Nephron progenitor cell (in vitro differentiated cells): ENCODE measurements at regions not wholly inside any gene's neighbourhood (a gene's known extent, or its start where the extent isn't known, plus 50 kb on each side); places are given as distances from the start of the nearest gene placed in this dataset.

Experiments
- DNase-seq: peaks from one replicate; pipeline ENCODE4 v3.0.0; 2021
- H3K27ac Mint-ChIP-seq: 2 replicates; pipeline ENCODE4 v1.8.0; 2021; ENCODE audit warnings: mild to moderate bottlenecking, moderate library complexity, mixed read lengths
- H3K27me3 Mint-ChIP-seq: 2 replicates; pipeline ENCODE4 v1.8.0; 2021; ENCODE audit warnings: mild to moderate bottlenecking, low read depth, mixed read lengths; ENCODE audit not compliant: poor library complexity
- H3K36me3 Mint-ChIP-seq: 2 replicates; pipeline ENCODE4 v1.8.0; 2021; ENCODE audit warnings: low read depth, mixed read lengths
- H3K4me1 Mint-ChIP-seq: 2 replicates; pipeline ENCODE4 v1.8.0; 2021; ENCODE audit warnings: mixed read lengths
- H3K4me3 Mint-ChIP-seq: 2 replicates; pipeline ENCODE4 v1.8.0; 2021; ENCODE audit warnings: mild to moderate bottlenecking, moderate library complexity, mixed read lengths
- H3K9me3 Mint-ChIP-seq: 2 replicates; pipeline ENCODE4 v1.8.0; 2021; ENCODE audit warnings: mild to moderate bottlenecking, moderate library complexity, mixed read lengths
- TF ChIP-seq, protein P1 (sequence below): fragments of 200-600 bp; sonication (generic); IDR thresholded peaks from 2 replicates; pipeline ENCODE4 v1.5.0; 2021; ENCODE audit warnings: antibody characterized with exemption

DNA sequence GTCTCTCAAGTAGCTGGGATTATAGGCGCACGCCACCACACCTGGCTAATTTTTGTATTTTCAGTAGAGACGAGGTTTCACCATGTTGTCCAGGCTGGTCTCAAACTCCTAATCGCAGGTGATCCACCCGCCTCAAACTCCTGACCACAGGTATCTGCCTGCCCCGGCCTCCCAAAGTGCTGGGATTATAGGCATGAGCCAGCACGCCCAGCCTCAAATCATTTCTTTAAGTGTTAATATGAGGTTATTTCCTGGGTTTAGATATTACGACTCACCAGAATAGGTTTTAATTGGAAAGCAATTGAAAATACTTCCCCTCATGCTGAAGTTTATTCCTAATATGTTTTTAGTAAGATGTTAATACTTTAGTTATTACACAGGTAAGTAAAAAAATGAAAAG is 144.5 kb downstream of the NUFIP1 start:
- H3K4me1 Mint-ChIP-seq, result peaks cover 11% of the 10 kb centered on the region
- no peak overlapping the region for H3K4me3 Mint-ChIP-seq
- H3K27ac Mint-ChIP-seq, result no peak overlapping the region
- no peaks in the 10 kb centered on the region for H3K9me3 Mint-ChIP-seq
- TF ChIP-seq, protein P1, sequence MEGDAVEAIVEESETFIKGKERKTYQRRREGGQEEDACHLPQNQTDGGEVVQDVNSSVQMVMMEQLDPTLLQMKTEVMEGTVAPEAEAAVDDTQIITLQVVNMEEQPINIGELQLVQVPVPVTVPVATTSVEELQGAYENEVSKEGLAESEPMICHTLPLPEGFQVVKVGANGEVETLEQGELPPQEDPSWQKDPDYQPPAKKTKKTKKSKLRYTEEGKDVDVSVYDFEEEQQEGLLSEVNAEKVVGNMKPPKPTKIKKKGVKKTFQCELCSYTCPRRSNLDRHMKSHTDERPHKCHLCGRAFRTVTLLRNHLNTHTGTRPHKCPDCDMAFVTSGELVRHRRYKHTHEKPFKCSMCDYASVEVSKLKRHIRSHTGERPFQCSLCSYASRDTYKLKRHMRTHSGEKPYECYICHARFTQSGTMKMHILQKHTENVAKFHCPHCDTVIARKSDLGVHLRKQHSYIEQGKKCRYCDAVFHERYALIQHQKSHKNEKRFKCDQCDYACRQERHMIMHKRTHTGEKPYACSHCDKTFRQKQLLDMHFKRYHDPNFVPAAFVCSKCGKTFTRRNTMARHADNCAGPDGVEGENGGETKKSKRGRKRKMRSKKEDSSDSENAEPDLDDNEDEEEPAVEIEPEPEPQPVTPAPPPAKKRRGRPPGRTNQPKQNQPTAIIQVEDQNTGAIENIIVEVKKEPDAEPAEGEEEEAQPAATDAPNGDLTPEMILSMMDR, result no peak
- H3K36me3 Mint-ChIP-seq, result no peaks in the 10 kb centered on the region
- peaks cover 3% of the 10 kb centered on the region for H3K27me3 Mint-ChIP-seq
- DNase-seq, result no peak

DNA sequence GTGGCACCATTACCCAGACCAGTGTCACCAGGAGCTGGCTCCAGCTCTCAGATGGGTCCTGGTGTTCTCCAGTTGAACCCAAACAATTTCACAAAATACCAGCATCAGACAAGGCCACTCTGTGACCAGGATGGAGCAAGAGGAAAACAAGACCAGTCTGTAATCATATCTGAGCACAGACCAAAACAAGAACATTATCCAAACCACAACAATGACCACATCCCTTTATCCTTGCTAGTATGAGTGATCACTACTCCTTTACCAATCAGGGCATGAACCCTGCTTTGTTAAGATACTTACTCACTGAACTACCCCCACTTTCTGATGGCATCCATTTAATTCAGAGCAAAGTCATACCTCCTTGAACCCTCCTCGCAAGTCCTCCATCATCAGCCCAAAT is 145.9 kb downstream of the NUFIP1 start:
- no peak overlapping the region for H3K4me3 Mint-ChIP-seq
- H3K27ac Mint-ChIP-seq, result no peak overlapping the region
- H3K27me3 Mint-ChIP-seq, result peaks cover 3% of the 10 kb centered on the region
- no peaks in the 10 kb centered on the region for H3K4me1 Mint-ChIP-seq
- no peaks in the 10 kb centered on the region for H3K36me3 Mint-ChIP-seq
- DNase-seq, result no peak
- TF ChIP-seq, protein P1, result no peak
- H3K9me3 Mint-ChIP-seq, result no peaks in the 10 kb centered on the region

DNA sequence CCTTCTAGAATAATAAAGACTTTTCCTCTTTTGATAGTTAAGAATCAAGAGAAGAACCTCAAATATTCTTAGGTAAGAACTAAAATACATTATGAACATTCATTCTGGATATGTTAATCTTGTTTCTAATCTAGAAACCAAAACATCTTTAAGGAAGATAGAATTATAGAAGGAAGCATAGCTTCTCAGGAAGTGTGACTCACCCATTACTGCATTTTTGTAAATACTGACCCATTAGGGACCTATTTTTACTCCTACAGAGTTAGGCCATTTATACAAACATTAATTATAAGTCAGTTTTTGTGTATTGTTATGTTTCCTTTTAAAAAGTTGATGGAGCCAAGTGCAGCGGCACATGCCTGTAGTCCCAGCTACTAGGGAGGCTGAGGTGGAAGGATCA is 147.1 kb downstream of the NUFIP1 start:
- Mint-ChIP-seq H3K4me3 (no peak overlapping the region), H3K27me3 (peaks cover 3% of the 10 kb centered on the region), H3K9me3 (peaks cover 3% of the 10 kb centered on the region), H3K4me1 (no peaks in the 10 kb centered on the region), H3K27ac (no peak overlapping the region), H3K36me3 (no peaks in the 10 kb centered on the region)
- TF ChIP-seq, protein P1, result no peak
- no peak for DNase-seq

DNA sequence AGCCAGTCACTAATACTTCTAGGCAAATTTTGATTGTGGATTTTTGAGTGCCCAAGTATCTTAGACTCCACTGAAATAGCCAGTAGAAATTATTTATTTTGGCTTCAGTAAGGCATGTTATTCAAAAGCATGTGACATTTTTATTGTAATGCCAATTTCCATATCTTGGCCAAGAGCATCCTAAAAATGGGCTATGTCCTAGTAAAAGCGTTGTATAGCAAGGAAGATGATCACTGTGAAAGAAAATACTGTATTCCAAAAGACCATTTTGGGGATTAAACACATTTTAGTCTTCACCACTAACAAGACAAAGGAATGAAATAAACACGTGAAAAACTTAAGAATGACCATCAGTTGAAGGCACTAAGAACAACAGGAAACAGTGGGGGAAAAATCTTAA is 149.1 kb downstream of the NUFIP1 start:
- H3K27me3 Mint-ChIP-seq, result peaks cover 3% of the 10 kb centered on the region
- TF ChIP-seq, protein P1, result no peak
- no peak overlapping the region for H3K4me3 Mint-ChIP-seq
- no peaks in the 10 kb centered on the region for H3K36me3 Mint-ChIP-seq
- no peak for DNase-seq
- H3K4me1 Mint-ChIP-seq, result no peaks in the 10 kb centered on the region
- no peak overlapping the region for H3K27ac Mint-ChIP-seq
- H3K9me3 Mint-ChIP-seq, result peaks cover 4% of the 10 kb centered on the region

DNA sequence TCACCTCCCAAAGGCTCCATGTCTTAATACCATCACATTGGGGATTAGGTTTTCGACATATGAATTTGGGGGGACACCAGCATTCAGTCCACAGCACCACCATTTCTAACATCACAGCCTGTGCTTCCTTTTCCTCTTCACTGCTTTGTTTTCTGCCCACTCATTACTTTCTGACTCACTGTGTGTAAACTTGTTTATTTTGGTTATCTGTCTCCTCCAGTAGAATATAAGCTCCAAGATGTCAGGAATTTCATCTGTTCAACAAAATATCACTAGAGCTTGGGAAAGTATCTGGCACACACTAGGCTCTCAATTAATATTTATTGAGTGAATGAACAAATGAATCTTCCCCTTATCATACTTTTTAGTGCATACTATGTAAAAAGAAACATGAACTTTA is 152.0 kb downstream of the NUFIP1 start:
- peaks cover 4% of the 10 kb centered on the region for H3K9me3 Mint-ChIP-seq
- no peaks in the 10 kb centered on the region for H3K4me1 Mint-ChIP-seq
- H3K4me3 Mint-ChIP-seq, result no peak overlapping the region
- DNase-seq, result no peak
- H3K36me3 Mint-ChIP-seq, result no peaks in the 10 kb centered on the region
- TF ChIP-seq, protein P1, result no peak
- H3K27ac Mint-ChIP-seq, result no peak overlapping the region
- H3K27me3 Mint-ChIP-seq, result peaks cover 3% of the 10 kb centered on the region

DNA sequence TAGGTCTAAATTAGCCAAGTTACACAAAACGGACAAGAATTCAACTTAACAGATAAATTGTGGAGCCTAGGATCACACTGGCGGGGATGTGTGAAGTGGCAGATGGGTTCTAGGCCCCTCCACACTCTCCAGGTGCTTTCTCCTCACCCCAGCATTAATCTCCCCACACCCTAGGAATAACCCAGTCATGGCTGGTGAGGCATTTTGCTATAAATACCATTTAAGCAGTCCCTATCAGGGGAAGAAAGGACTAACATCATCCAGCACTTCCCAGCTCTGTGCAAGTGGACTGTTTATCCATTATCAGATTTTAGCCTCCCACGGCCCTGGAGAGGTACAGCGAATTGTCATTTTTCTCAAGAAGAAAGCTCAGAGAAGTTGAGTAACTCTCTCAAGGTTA is 154.9 kb downstream of the NUFIP1 start:
- no peak overlapping the region for H3K4me3 Mint-ChIP-seq

More for the DNA sequence above, 154.9 kb downstream of the NUFIP1 start:
- Mint-ChIP-seq H3K4me1 (no peaks in the 10 kb centered on the region), H3K9me3 (peaks cover 4% of the 10 kb centered on the region), H3K36me3 (no peaks in the 10 kb centered on the region), H3K27ac (no peak overlapping the region), H3K27me3 (no peaks in the 10 kb centered on the region)
- DNase-seq, result no peak
- TF ChIP-seq, protein P1, result no peak
